ENCODE measurements at regions not wholly inside any gene's neighbourhood (a gene's known extent, or its start where the extent isn't known, plus 50 kb on each side); places are given as distances from the start of the nearest gene placed in this dataset.

- H3K9me2 ChIP-seq (ENCODE audit: insufficient read depth): no peaks in the 10 kb centered on the region
- peaks cover 16% of the 10 kb centered on the region; the same call in 2 of the 3 replicates for H3K4me1 Mint-ChIP-seq
- H3K27ac ChIP-seq (ENCODE audit: low read depth): no peak overlapping the region
- no peak overlapping the region for H2AFZ ChIP-seq
- H3K4me2 ChIP-seq: no peak overlapping the region
- no peaks in the 10 kb centered on the region for H3K79me2 ChIP-seq (replicated peaks; ENCODE audit: insufficient read depth)
- peaks cover 2% of the 10 kb centered on the region for H3K27me3 Mint-ChIP-seq (ENCODE audit: insufficient read depth, low read depth, poor library complexity)
- H4K20me1 ChIP-seq (replicated peaks; ENCODE audit: insufficient read depth): no peaks in the 10 kb centered on the region
- H3K4me1 ChIP-seq (ENCODE audit: insufficient read depth): no peaks in the 10 kb centered on the region
- ATAC-seq (peak; percentile 78), DNase-seq (ENCODE audit: low spot score) (peak; percentile 62)
- no peaks in the 10 kb centered on the region for H3K36me3 Mint-ChIP-seq (ENCODE audit: low read depth)
- TF ChIP-seq ETS1 (IDR thresholded peaks at IDR 0.05) (no peak), NANOG (IDR thresholded peaks at IDR 0.05; ENCODE audit: borderline replicate concordance) (peak; percentile 39; the same call in 1 of the 2 replicates), EZH2 (IDR thresholded peaks at IDR 0.05; ENCODE audit: low read depth, unreplicated experiment) (no peak), ZNF114 (CRISPR knock-in tag; IDR thresholded peaks at IDR 0.05) (no peak), JUNB (IDR thresholded peaks at IDR 0.05; ENCODE audit: unreplicated experiment) (no peak)
- no peaks in the 10 kb centered on the region for H3F3A ChIP-seq (replicated peaks; ENCODE audit: low read depth)
- H3K27me3 ChIP-seq (ENCODE audit: insufficient read depth): no peaks in the 10 kb centered on the region
- H3K36me3 ChIP-seq (ENCODE audit: insufficient read depth): no peaks in the 10 kb centered on the region
- H3K4me3 Mint-ChIP-seq: no peak overlapping the region
- no peak overlapping the region for H3K27ac Mint-ChIP-seq
- H3K9me3 Mint-ChIP-seq: no peaks in the 10 kb centered on the region
- no peak overlapping the region for H3K4me3 ChIP-seq
These were observed 357.5 kb upstream of the CADM2 start for GRCh38 chr3:84601303-84601702.

- peaks cover 18% of the 10 kb centered on the region for H3K36me3 Mint-ChIP-seq (ENCODE audit: low read depth)
- H3K27me3 ChIP-seq (ENCODE audit: insufficient read depth): no peaks in the 10 kb centered on the region
- H3F3A ChIP-seq (replicated peaks; ENCODE audit: low read depth): no peaks in the 10 kb centered on the region
- H3K36me3 ChIP-seq (ENCODE audit: insufficient read depth): peaks cover 4% of the 10 kb centered on the region; the same call in 1 of the 2 replicates
- no peaks in the 10 kb centered on the region for H3K4me1 Mint-ChIP-seq
- DNase-seq (ENCODE audit: low spot score) (no peak), ATAC-seq (no peak)
- no peak overlapping the region for H3K4me2 ChIP-seq
- H3K9me2 ChIP-seq (ENCODE audit: insufficient read depth): no peaks in the 10 kb centered on the region
- no peaks in the 10 kb centered on the region for H4K20me1 ChIP-seq (replicated peaks; ENCODE audit: insufficient read depth)
- no peak overlapping the region for H3K27ac ChIP-seq (ENCODE audit: low read depth)
- H2AFZ ChIP-seq: no peak overlapping the region
- no peak overlapping the region for H3K27ac Mint-ChIP-seq
- H3K27me3 Mint-ChIP-seq (ENCODE audit: insufficient read depth, low read depth, poor library complexity): no peaks in the 10 kb centered on the region
- H3K4me3 Mint-ChIP-seq: no peak overlapping the region
- peaks cover 28% of the 10 kb centered on the region for H3K9me3 Mint-ChIP-seq
- H3K4me3 ChIP-seq: no peak overlapping the region
- H3K79me2 ChIP-seq (replicated peaks; ENCODE audit: insufficient read depth): no peaks in the 10 kb centered on the region
- TF ChIP-seq EZH2 (IDR thresholded peaks at IDR 0.05; ENCODE audit: low read depth, unreplicated experiment) (no peak), ZNF114 (CRISPR knock-in tag; IDR thresholded peaks at IDR 0.05) (no peak), POLR2AphosphoS5 (IDR thresholded peaks at IDR 0.05; ENCODE audit: low read depth) (no peak), CREB1 (CRISPR knock-in tag; IDR thresholded peaks at IDR 0.05; ENCODE audit: low read depth) (no peak), EZH2phosphoT487 (IDR thresholded peaks at IDR 0.05; ENCODE audit: unreplicated experiment) (no peak), STAT1 (IDR thresholded peaks at IDR 0.05; ENCODE audit: unreplicated experiment) (no peak), JUNB (IDR thresholded peaks at IDR 0.05; ENCODE audit: unreplicated experiment) (no peak), ETS1 (IDR thresholded peaks at IDR 0.05) (no peak), REST (IDR thresholded peaks at IDR 0.05; ENCODE audit: unreplicated experiment) (no peak), NANOG (IDR thresholded peaks at IDR 0.05; ENCODE audit: borderline replicate concordance) (no peak), CTCF (conservative IDR thresholded peaks at IDR 0.05; ENCODE audit: low read depth in 2 of 2) (no peak)
- H3K4me1 ChIP-seq (ENCODE audit: insufficient read depth): no peaks in the 10 kb centered on the region
These were observed 337.0 kb upstream of the CADM2 start for GRCh38 chr3:84621823-84622222.
